ENCODE measurements at regions not wholly inside any gene's neighbourhood (a gene's known extent, or its start where the extent isn't known, plus 50 kb on each side); places are given as distances from the start of the nearest gene placed in this dataset.

- H3K9ac ChIP-seq (ENCODE audit: low read depth, low read length), result no peak overlapping the region
- no peak overlapping the region for H3K27ac ChIP-seq (ENCODE audit: low read length)
- H3K4me3 ChIP-seq (ENCODE audit: low read length), result no peak overlapping the region
- H3K27me3 ChIP-seq (ENCODE audit: insufficient read depth, low read length), result peaks cover 19% of the 10 kb centered on the region
- no peaks in the 10 kb centered on the region for H3K36me3 ChIP-seq (ENCODE audit: insufficient read depth, low read depth, low read length)
- peaks cover 14% of the 10 kb centered on the region for H3K9me3 ChIP-seq (ENCODE audit: insufficient read depth, low read depth, low read length)
- peaks cover 9% of the 10 kb centered on the region; the same call in 1 of the 2 replicates for H3K4me1 ChIP-seq (ENCODE audit: insufficient read depth, low read length)
These were observed 75.1 kb upstream of the MSX1 start for GRCh38 chr4:4784379-4784778.

- Histone ChIP-seq H3K36me3 (ENCODE audit: insufficient read depth, low read depth, low read length) (no peaks in the 10 kb centered on the region), H3K4me3 (ENCODE audit: low read length) (no peak overlapping the region), H3K27ac (ENCODE audit: low read length) (no peak overlapping the region), H3K27me3 (ENCODE audit: insufficient read depth, low read length) (peaks cover 19% of the 10 kb centered on the region), H3K9me3 (ENCODE audit: insufficient read depth, low read depth, low read length) (peaks cover 9% of the 10 kb centered on the region), H3K9ac (ENCODE audit: low read depth, low read length) (no peak overlapping the region), H3K4me1 (ENCODE audit: insufficient read depth, low read length) (peaks cover 9% of the 10 kb centered on the region; the same call in 1 of the 2 replicates)
These were observed 75.6 kb upstream of the MSX1 start for GRCh38 chr4:4783847-4784246.

- Histone ChIP-seq H3K4me1 (ENCODE audit: insufficient read depth, low read length) (peaks cover 9% of the 10 kb centered on the region; the same call in 1 of the 2 replicates), H3K4me3 (ENCODE audit: low read length) (no peak overlapping the region), H3K9me3 (ENCODE audit: insufficient read depth, low read depth, low read length) (no peaks in the 10 kb centered on the region; the same call in 1 of the 2 replicates), H3K36me3 (ENCODE audit: insufficient read depth, low read depth, low read length) (no peaks in the 10 kb centered on the region), H3K9ac (ENCODE audit: low read depth, low read length) (no peak overlapping the region), H3K27ac (ENCODE audit: low read length) (no peak overlapping the region), H3K27me3 (ENCODE audit: insufficient read depth, low read length) (peaks cover 19% of the 10 kb centered on the region)
These were observed 76.5 kb upstream of the MSX1 start for GRCh38 chr4:4782969-4783368.

GRCh38 chr4:4781936-4782707, 77.3 kb upstream of the MSX1 start:
- Histone ChIP-seq H3K4me1 (ENCODE audit: insufficient read depth, low read length) (peaks cover 9% of the 10 kb centered on the region; the same call in 1 of the 2 replicates), H3K4me3 (ENCODE audit: low read length) (no peak overlapping the region), H3K9ac (ENCODE audit: low read depth, low read length) (no peak overlapping the region), H3K27ac (ENCODE audit: low read length) (no peak overlapping the region), H3K27me3 (ENCODE audit: insufficient read depth, low read length) (peaks cover 22% of the 10 kb centered on the region), H3K36me3 (ENCODE audit: insufficient read depth, low read depth, low read length) (no peaks in the 10 kb centered on the region), H3K9me3 (ENCODE audit: insufficient read depth, low read depth, low read length) (no peaks in the 10 kb centered on the region)

- Histone ChIP-seq H3K27ac (ENCODE audit: low read length) (no peak overlapping the region), H3K4me3 (ENCODE audit: low read length) (no peak overlapping the region), H3K36me3 (ENCODE audit: insufficient read depth, low read depth, low read length) (no peaks in the 10 kb centered on the region), H3K9ac (ENCODE audit: low read depth, low read length) (no peak overlapping the region), H3K9me3 (ENCODE audit: insufficient read depth, low read depth, low read length) (no peaks in the 10 kb centered on the region), H3K27me3 (ENCODE audit: insufficient read depth, low read length) (peaks cover 35% of the 10 kb centered on the region), H3K4me1 (ENCODE audit: insufficient read depth, low read length) (peaks cover 9% of the 10 kb centered on the region; the same call in 1 of the 2 replicates)
These were observed 78.7 kb upstream of the MSX1 start for GRCh38 chr4:4780729-4781244.

- no peak overlapping the region for H3K9ac ChIP-seq (ENCODE audit: low read depth, low read length)
- H3K4me1 ChIP-seq (ENCODE audit: insufficient read depth, low read length), result peaks cover 9% of the 10 kb centered on the region; the same call in 1 of the 2 replicates
- no peak overlapping the region for H3K27ac ChIP-seq (ENCODE audit: low read length)
- H3K9me3 ChIP-seq (ENCODE audit: insufficient read depth, low read depth, low read length), result no peaks in the 10 kb centered on the region
- H3K36me3 ChIP-seq (ENCODE audit: insufficient read depth, low read depth, low read length), result no peaks in the 10 kb centered on the region
- no peak overlapping the region for H3K4me3 ChIP-seq (ENCODE audit: low read length)
- H3K27me3 ChIP-seq (ENCODE audit: insufficient read depth, low read length), result peaks cover 43% of the 10 kb centered on the region
These were observed 80.0 kb upstream of the MSX1 start for GRCh38 chr4:4779486-4779885.

- Histone ChIP-seq H3K27me3 (ENCODE audit: insufficient read depth, low read length) (peaks cover 43% of the 10 kb centered on the region), H3K4me1 (ENCODE audit: insufficient read depth, low read length) (peaks cover 5% of the 10 kb centered on the region; the same call in 1 of the 2 replicates), H3K4me3 (ENCODE audit: low read length) (no peak overlapping the region), H3K36me3 (ENCODE audit: insufficient read depth, low read depth, low read length) (no peaks in the 10 kb centered on the region), H3K27ac (ENCODE audit: low read length) (no peak overlapping the region), H3K9ac (ENCODE audit: low read depth, low read length) (no peak overlapping the region), H3K9me3 (ENCODE audit: insufficient read depth, low read depth, low read length) (no peaks in the 10 kb centered on the region)
These were observed 80.4 kb upstream of the MSX1 start for GRCh38 chr4:4779054-4779453.

- Histone ChIP-seq H3K36me3 (ENCODE audit: insufficient read depth, low read depth, low read length) (no peaks in the 10 kb centered on the region), H3K4me3 (ENCODE audit: low read length) (no peak overlapping the region)
These were observed 80.9 kb upstream of the MSX1 start for GRCh38 chr4:4778554-4778953.

GRCh38 chr4:4776934-4777333, 82.5 kb upstream of the MSX1 start:
- Histone ChIP-seq H3K4me3 (ENCODE audit: low read length) (no peak overlapping the region), H3K4me1 (ENCODE audit: insufficient read depth, low read length) (peaks cover 2% of the 10 kb centered on the region; the same call in 1 of the 2 replicates), H3K9ac (ENCODE audit: low read depth, low read length) (no peak overlapping the region), H3K36me3 (ENCODE audit: insufficient read depth, low read depth, low read length) (no peaks in the 10 kb centered on the region), H3K9me3 (ENCODE audit: insufficient read depth, low read depth, low read length) (no peaks in the 10 kb centered on the region), H3K27ac (ENCODE audit: low read length) (no peak overlapping the region), H3K27me3 (ENCODE audit: insufficient read depth, low read length) (peaks cover 35% of the 10 kb centered on the region)

More at GRCh38 chr4:4778554-4778953, 80.9 kb upstream of the MSX1 start:
- H3K4me1 ChIP-seq (ENCODE audit: insufficient read depth, low read length), result peaks cover 4% of the 10 kb centered on the region; the same call in 1 of the 2 replicates
- H3K9ac ChIP-seq (ENCODE audit: low read depth, low read length), result no peak overlapping the region
- H3K9me3 ChIP-seq (ENCODE audit: insufficient read depth, low read depth, low read length), result no peaks in the 10 kb centered on the region
- peaks cover 43% of the 10 kb centered on the region for H3K27me3 ChIP-seq (ENCODE audit: insufficient read depth, low read length)
- no peak overlapping the region for H3K27ac ChIP-seq (ENCODE audit: low read length)

GRCh38 chr4:4776335-4776734, 83.1 kb upstream of the MSX1 start:
- H3K27ac ChIP-seq (ENCODE audit: low read length), result no peak overlapping the region
- H3K9ac ChIP-seq (ENCODE audit: low read depth, low read length), result no peak overlapping the region
- H3K4me3 ChIP-seq (ENCODE audit: low read length), result no peak overlapping the region
- no peaks in the 10 kb centered on the region for H3K36me3 ChIP-seq (ENCODE audit: insufficient read depth, low read depth, low read length)
- H3K4me1 ChIP-seq (ENCODE audit: insufficient read depth, low read length), result no peaks in the 10 kb centered on the region
- peaks cover 29% of the 10 kb centered on the region for H3K27me3 ChIP-seq (ENCODE audit: insufficient read depth, low read length)
- no peaks in the 10 kb centered on the region for H3K9me3 ChIP-seq (ENCODE audit: insufficient read depth, low read depth, low read length)

- Histone ChIP-seq H3K4me3 (ENCODE audit: low read length) (no peak overlapping the region), H3K9ac (ENCODE audit: low read depth, low read length) (no peak overlapping the region), H3K36me3 (ENCODE audit: insufficient read depth, low read depth, low read length) (no peaks in the 10 kb centered on the region), H3K27ac (ENCODE audit: low read length) (no peak overlapping the region), H3K27me3 (ENCODE audit: insufficient read depth, low read length) (peaks cover 24% of the 10 kb centered on the region), H3K9me3 (ENCODE audit: insufficient read depth, low read depth, low read length) (no peaks in the 10 kb centered on the region), H3K4me1 (ENCODE audit: insufficient read depth, low read length) (no peaks in the 10 kb centered on the region)
These were observed 83.9 kb upstream of the MSX1 start for GRCh38 chr4:4775493-4776004.

GRCh38 chr4:4772534-4772933, 86.9 kb upstream of the MSX1 start:
- Histone ChIP-seq H3K4me3 (ENCODE audit: low read length) (no peak overlapping the region), H3K27me3 (ENCODE audit: insufficient read depth, low read length) (peaks cover 24% of the 10 kb centered on the region), H3K9me3 (ENCODE audit: insufficient read depth, low read depth, low read length) (no peaks in the 10 kb centered on the region), H3K4me1 (ENCODE audit: insufficient read depth, low read length) (no peaks in the 10 kb centered on the region), H3K27ac (ENCODE audit: low read length) (no peak overlapping the region), H3K36me3 (ENCODE audit: insufficient read depth, low read depth, low read length) (no peaks in the 10 kb centered on the region), H3K9ac (ENCODE audit: low read depth, low read length) (no peak overlapping the region)
